Esophagus squamous epithelium (tissue), 5 donors: ENCODE measurements at regions not wholly inside any gene's neighbourhood (a gene's known extent, or its start where the extent isn't known, plus 50 kb on each side); places are given as distances from the start of the nearest gene placed in this dataset.
A peak's percentile ranks its signal among the peaks of the same experiment; 100 is the strongest.

Source experiments
- DNase-seq: peaks from one replicate; lab custom pipeline; 2025; lab: John Stamatoyannopoulos, UW
- H3K27ac ChIP-seq, 4 donors: fragments of 200-600 bp; sonication (generic); one replicate each; pipeline ENCODE4 v1.5.1; 2016 to 2019; ENCODE audit warnings: mild to moderate bottlenecking in 1 of 4
- H3K27me3 ChIP-seq, 4 donors: fragments of 200-600 bp; sonication (generic); 1 replicate in 3 of 4; 2 replicates in 1 of 4; pipeline versions ENCODE4 v1.5.1 to v1.6.0; 2017 to 2021; ENCODE audit warnings: antibody characterized with exemption in 1 of 4
- H3K36me3 ChIP-seq, 3 donors: fragments of 200-600 bp; sonication (generic); one replicate each; pipeline ENCODE4 v1.5.1; 2016 to 2019
- H3K4me1 ChIP-seq, 3 donors: fragments of 200-600 bp; sonication (generic); one replicate each; pipeline ENCODE4 v1.5.1; 2017 to 2019
- H3K4me3 ChIP-seq, 4 donors: fragments of 200-600 bp; sonication (generic); 1 replicate in 3 of 4; 2 replicates in 1 of 4; pipeline ENCODE4 v1.5.1; 2016 to 2019; ENCODE audit warnings: mild to moderate bottlenecking in 2 of 4, moderate library complexity in 1 of 4
- H3K9me3 ChIP-seq, 3 donors: fragments of 200-600 bp; sonication (generic); one replicate each; pipeline ENCODE4 v1.5.1; 2016 to 2019
- CTCF ChIP-seq, 6 experiments: fragments of 450-650 bp in 4 of 6; fragments of 200-600 bp in 2 of 6; sonication (generic) in 2 of 6; IDR thresholded peaks; one replicate each; pipeline ENCODE4 v1.5.1; 2016 to 2019; ENCODE audit warnings: antibody characterized with exemption in 6 of 6, mild to moderate bottlenecking in 4 of 6, moderate library complexity in 4 of 6
- POLR2A ChIP-seq, 4 donors: fragments of 450-650 bp; IDR thresholded peaks; one replicate each; pipeline ENCODE4 v1.6.1; 2017; ENCODE audit warnings: antibody characterized with exemption in 4 of 4, mild to moderate bottlenecking in 4 of 4, moderate library complexity in 3 of 4
- WGBS, 2 donors: methylation state at CpG; one replicate each; pipeline ENCODE4 v1.1.5; 2018; 5-methylcytosine and 5-hydroxymethylcytosine counted together
- intact Hi-C: fragments of 100-400 bp; cut with DNase I; formaldehyde crosslinking; loops from one replicate; pipeline ENCODE4 v1.15.0; 2022
- donor health status: DM: yes; HTN: yes; CAD: no.

DNA sequence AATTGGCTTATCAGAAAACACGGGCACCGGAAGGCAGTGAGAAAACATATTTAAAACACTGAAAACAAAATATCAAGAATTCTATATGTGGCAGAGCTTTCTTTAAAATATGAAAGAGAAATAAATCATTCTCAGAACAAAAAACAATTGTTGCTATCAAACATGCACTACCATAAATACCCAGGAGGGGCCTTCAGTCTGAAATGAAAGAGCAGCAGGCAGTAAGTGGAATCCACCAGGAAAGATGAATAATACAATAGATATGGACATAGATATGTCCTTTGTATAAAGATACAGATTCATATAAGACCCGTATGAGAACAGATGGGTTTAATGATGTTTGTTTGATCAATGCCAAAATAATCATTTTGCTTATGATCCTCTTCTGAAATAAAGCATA is 142.0 kb downstream of the TMEM18 start:
- TF ChIP-seq POLR2A (IDR thresholded peaks at IDR 0.05), result no peak
- peak in 3 of 6 experiments; percentile 15 to 46 (median 16) for TF ChIP-seq CTCF (IDR thresholded peaks at IDR 0.05)
- intact Hi-C loops, result no loop called here
- Histone ChIP-seq H3K9me3 (peaks cover 0 to 4% (median 0%) of the 10 kb centered on the region in 3 donors), H3K4me1 (no peaks in the 10 kb centered on the region), H3K27me3 (no peaks in the 10 kb centered on the region), H3K36me3 (no peaks in the 10 kb centered on the region), H3K27ac (no peak overlapping the region), H3K4me3 (no peak overlapping the region)
- no peak for DNase-seq
- 71 to 72% methylated on average over 3 of the region's 3 CpGs for WGBS, 2 donors

GRCh38 chr2:529852-530251 is 147.4 kb downstream of the TMEM18 start:
- H3K36me3 ChIP-seq, result no peaks in the 10 kb centered on the region
- intact Hi-C loops, result no loop called here
- 67 to 78% methylated on average over 2 of the region's 2 CpGs for WGBS, 2 donors
- DNase-seq, result no peak
- TF ChIP-seq POLR2A (IDR thresholded peaks at IDR 0.05) (no peak), CTCF (IDR thresholded peaks at IDR 0.05) (no peak)
- H3K9me3 ChIP-seq, result no peaks in the 10 kb centered on the region
- no peak overlapping the region for H3K4me3 ChIP-seq
- H3K4me1 ChIP-seq, result no peaks in the 10 kb centered on the region
- no peak overlapping the region for H3K27ac ChIP-seq
- peaks cover 0 to 8% (median 0%) of the 10 kb centered on the region in 4 donors for H3K27me3 ChIP-seq

DNA sequence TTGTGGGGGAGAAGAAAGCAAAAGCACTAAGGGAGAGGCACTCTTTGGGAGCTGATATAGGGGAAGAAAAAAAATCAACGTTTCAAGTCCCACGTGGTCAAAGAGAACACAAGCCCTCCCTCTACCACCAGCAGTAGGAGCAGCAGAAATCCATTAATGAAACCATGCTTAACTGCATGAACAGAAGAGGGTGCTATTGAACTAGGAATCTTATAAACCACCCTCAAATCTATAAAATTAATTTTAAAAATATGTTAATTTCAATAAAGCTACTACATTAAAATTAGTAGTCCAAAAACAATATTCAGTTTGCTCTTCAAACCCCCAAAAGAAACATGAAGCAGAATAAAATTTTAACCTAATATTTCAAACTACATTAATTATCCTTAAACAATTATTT is 147.8 kb downstream of the TMEM18 start:
- TF ChIP-seq POLR2A (IDR thresholded peaks at IDR 0.05) (no peak), CTCF (IDR thresholded peaks at IDR 0.05) (peak in 5 of 6 experiments; percentile 22 to 54 (median 36))
- WGBS, 2 donors, result 0 to 2% methylated on average over 2 of the region's 2 CpGs

GRCh38 chr2:527581-527980 is 149.6 kb downstream of the TMEM18 start:
- no peak overlapping the region for H3K27ac ChIP-seq
- H3K4me3 ChIP-seq, result no peak overlapping the region
- no peaks in the 10 kb centered on the region for H3K4me1 ChIP-seq
- intact Hi-C loops, result no loop called here
- WGBS, 2 donors, result 63 to 68% methylated on average over 12 of the region's 12 CpGs
- DNase-seq, result no peak
- no peaks in the 10 kb centered on the region for H3K9me3 ChIP-seq
- peaks cover 0 to 16% (median 0%) of the 10 kb centered on the region in 4 donors for H3K27me3 ChIP-seq
- H3K36me3 ChIP-seq, result no peaks in the 10 kb centered on the region
- TF ChIP-seq CTCF (IDR thresholded peaks at IDR 0.05) (no peak), POLR2A (IDR thresholded peaks at IDR 0.05) (no peak)

More for the DNA sequence above, 147.8 kb downstream of the TMEM18 start:
- H3K4me1 ChIP-seq, result no peaks in the 10 kb centered on the region
- DNase-seq, result no peak
- intact Hi-C loops, result no loop called here
- peaks cover 0 to 8% (median 0%) of the 10 kb centered on the region in 4 donors for H3K27me3 ChIP-seq
- H3K9me3 ChIP-seq, result no peaks in the 10 kb centered on the region
- no peak overlapping the region for H3K27ac ChIP-seq
- H3K36me3 ChIP-seq, result no peaks in the 10 kb centered on the region
- H3K4me3 ChIP-seq, result no peak overlapping the region

GRCh38 chr2:526918-527317 is 150.3 kb downstream of the TMEM18 start:
- peaks cover 0 to 16% (median 0%) of the 10 kb centered on the region in 4 donors for H3K27me3 ChIP-seq

More at GRCh38 chr2:526918-527317, 150.3 kb downstream of the TMEM18 start:
- DNase-seq, result no peak
- no peaks in the 10 kb centered on the region for H3K4me1 ChIP-seq
- 93 to 94% methylated on average over 5 of the region's 5 CpGs for WGBS, 2 donors
- intact Hi-C loops, result no loop called here
- no peaks in the 10 kb centered on the region for H3K9me3 ChIP-seq
- TF ChIP-seq POLR2A (IDR thresholded peaks at IDR 0.05) (no peak), CTCF (IDR thresholded peaks at IDR 0.05) (no peak)
- H3K36me3 ChIP-seq, result no peaks in the 10 kb centered on the region
- H3K4me3 ChIP-seq, result no peak overlapping the region
- no peak overlapping the region for H3K27ac ChIP-seq
